CD14-positive monocyte (primary cell): ENCODE measurements at regions not wholly inside any gene's neighbourhood (a gene's known extent, or its start where the extent isn't known, plus 50 kb on each side); places are given as distances from the start of the nearest gene placed in this dataset.

Source experiments
- DNase-seq, 3 donors: peaks; one replicate each; pipeline ENCODE4 v3.0.0-alpha.2; 2011 to 2022
- H2AFZ ChIP-seq: 2 replicates; pipeline ENCODE4 v1.6.0; 2012; ENCODE audit warnings: mild to moderate bottlenecking, low read depth, low read length, inconsistent platforms; ENCODE audit not compliant: insufficient read depth, poor library complexity, severe bottlenecking
- H3K27ac ChIP-seq, 2 donors: 1 replicate in 1 of 2; 2 replicates in 1 of 2; pipeline ENCODE4 v1.5.1; 2012 to 2013; ENCODE audit warnings: low read length in 2 of 2, control low read depth in 1 of 2, inconsistent platforms in 1 of 2, low read depth in 1 of 2, mild to moderate bottlenecking in 1 of 2
- H3K27me3 ChIP-seq, 2 donors: one replicate each; pipeline versions ENCODE4 v1.6.0 to v1.6.1; 2011 to 2013; ENCODE audit warnings: low read length in 2 of 2; ENCODE audit not compliant: control insufficient read depth in 2 of 2, insufficient read depth in 2 of 2
- H3K36me3 ChIP-seq, 2 donors: replicated peaks in 1 of 2; 1 replicate in 1 of 2; 2 replicates in 1 of 2; pipeline versions ENCODE4 v1.5.1 to v1.6.1; 2012 to 2013; ENCODE audit warnings: low read length in 2 of 2, control low read depth in 1 of 2, inconsistent platforms in 1 of 2, mild to moderate bottlenecking in 1 of 2; ENCODE audit not compliant: insufficient read depth in 2 of 2, control insufficient read depth in 1 of 2
- H3K4me1 ChIP-seq, 2 donors: 1 replicate in 1 of 2; 2 replicates in 1 of 2; pipeline versions ENCODE4 v1.5.1 to v1.6.1; 2012 to 2013; ENCODE audit warnings: low read length in 2 of 2, control low read depth in 1 of 2, inconsistent platforms in 1 of 2, mild to moderate bottlenecking in 1 of 2, moderate library complexity in 1 of 2; ENCODE audit not compliant: insufficient read depth in 2 of 2, control insufficient read depth in 1 of 2
- H3K4me2 ChIP-seq: replicated peaks from 2 replicates; pipeline ENCODE3; 2012; ENCODE audit warnings: low read length, moderate library complexity, mild to moderate bottlenecking; ENCODE audit not compliant: poor library complexity, severe bottlenecking; ENCODE audit errors: extremely low read depth
- H3K4me3 ChIP-seq, 3 experiments: fragments of 200-600 bp in 1 of 3; sonication (generic) in 1 of 3; replicated peaks in 1 of 3; 1 replicate in 2 of 3; 2 replicates in 1 of 3; pipeline ENCODE4 v1.5.1; 2011 to 2013; ENCODE audit warnings: low read length in 3 of 3, mild to moderate bottlenecking in 3 of 3, control low read depth in 2 of 3, low read depth in 2 of 3, inconsistent platforms in 1 of 3, moderate library complexity in 1 of 3
- H3K79me2 ChIP-seq: 2 replicates; pipeline ENCODE4 v1.6.0; 2012; ENCODE audit warnings: mild to moderate bottlenecking, control low read depth, inconsistent platforms, low read length, moderate library complexity; ENCODE audit not compliant: insufficient read depth
- H3K9ac ChIP-seq: 2 replicates; pipeline ENCODE4 v1.6.0; 2017; ENCODE audit warnings: low read length, mild to moderate bottlenecking; ENCODE audit not compliant: insufficient read depth, poor library complexity, severe bottlenecking
- H3K9me3 ChIP-seq, 2 donors: replicated peaks in 1 of 2; 1 replicate in 1 of 2; 2 replicates in 1 of 2; pipeline versions ENCODE4 v1.5.1 to v1.6.1; 2012 to 2013; ENCODE audit warnings: low read length in 2 of 2, control low read depth in 1 of 2; ENCODE audit not compliant: control insufficient read depth in 1 of 2, insufficient read depth in 1 of 2
- H4K20me1 ChIP-seq: 2 replicates; pipeline ENCODE4 v1.6.0; 2012; ENCODE audit warnings: mild to moderate bottlenecking, low read length, control low read depth, moderate library complexity; ENCODE audit not compliant: insufficient read depth
- H3K27ac Mint-ChIP-seq, 7 donors: one replicate each; pipeline ENCODE4 v1.8.0; 2020; ENCODE audit warnings: mild to moderate bottlenecking in 7 of 7, mixed read lengths in 7 of 7, moderate library complexity in 6 of 7, inconsistent platforms in 2 of 7
- H3K27me3 Mint-ChIP-seq, 3 donors: one replicate each; pipeline ENCODE4 v1.8.0; 2021 to 2022; ENCODE audit warnings: low read depth in 3 of 3, mild to moderate bottlenecking in 3 of 3, mixed read lengths in 3 of 3, moderate library complexity in 3 of 3, inconsistent platforms in 1 of 3
- H3K36me3 Mint-ChIP-seq, 2 donors: one replicate each; pipeline ENCODE4 v1.8.0; 2020; ENCODE audit warnings: mixed read lengths in 2 of 2, inconsistent platforms in 1 of 2, mild to moderate bottlenecking in 1 of 2
- H3K4me1 Mint-ChIP-seq: one replicate; pipeline ENCODE4 v1.8.0; 2020; ENCODE audit warnings: mild to moderate bottlenecking, mixed read lengths
- H3K4me3 Mint-ChIP-seq, 2 donors: one replicate each; pipeline ENCODE4 v1.8.0; 2020; ENCODE audit warnings: mild to moderate bottlenecking in 2 of 2, mixed read lengths in 2 of 2, moderate library complexity in 1 of 2
- H3K9me3 Mint-ChIP-seq, 7 donors: one replicate each; pipeline ENCODE4 v1.8.0; 2020 to 2022; ENCODE audit warnings: mixed read lengths in 7 of 7, mild to moderate bottlenecking in 6 of 7, moderate library complexity in 6 of 7, inconsistent platforms in 2 of 7
- WGBS: methylation state at CpG from one replicate; pipeline ENCODE4 v1.1.5; 2013; ENCODE audit warnings: missing lambda C conversion rate; ENCODE audit not compliant: insufficient coverage; 5-methylcytosine and 5-hydroxymethylcytosine counted together
- intact Hi-C, 2 donors: fragments of 100-400 bp; cut with micrococcal nuclease; formaldehyde crosslinking; loops; one replicate each; pipeline versions ENCODE4 v1.15.0 to v1.15.1; 2023
- TF ChIP-seq, protein P1 (sequence below): fragments of 200-600 bp; IDR thresholded peaks from one replicate; pipeline ENCODE4 v1.8.0; 2022; ENCODE audit warnings: antibody characterized with exemption, mild to moderate bottlenecking

GRCh38 chr6:22349051-22349450 is 52.2 kb upstream of the PRL start:
- WGBS, result 96% methylated on average over 8 of the region's 13 CpGs
- peaks cover 0 to 7% (median 4%) of the 10 kb centered on the region in 7 donors for H3K9me3 Mint-ChIP-seq
- Histone ChIP-seq H3K27me3 (no peaks in the 10 kb centered on the region), H2AFZ (no peak overlapping the region), H3K9me3 (no peaks in the 10 kb centered on the region), H3K9ac (no peak overlapping the region), H3K4me3 (no peak overlapping the region), H4K20me1 (no peaks in the 10 kb centered on the region), H3K36me3 (no peaks in the 10 kb centered on the region), H3K27ac (no peak overlapping the region), H3K79me2 (no peaks in the 10 kb centered on the region), H3K4me1 (peaks cover 0 to 3% of the 10 kb centered on the region in 2 donors), H3K4me2 (no peak overlapping the region)
- no peak overlapping the region for H3K27ac Mint-ChIP-seq
- DNase-seq, result no peak
- peaks cover 4% of the 10 kb centered on the region for H3K4me1 Mint-ChIP-seq
- no peak overlapping the region for H3K4me3 Mint-ChIP-seq
- no peaks in the 10 kb centered on the region for H3K27me3 Mint-ChIP-seq
- TF ChIP-seq, protein P1, sequence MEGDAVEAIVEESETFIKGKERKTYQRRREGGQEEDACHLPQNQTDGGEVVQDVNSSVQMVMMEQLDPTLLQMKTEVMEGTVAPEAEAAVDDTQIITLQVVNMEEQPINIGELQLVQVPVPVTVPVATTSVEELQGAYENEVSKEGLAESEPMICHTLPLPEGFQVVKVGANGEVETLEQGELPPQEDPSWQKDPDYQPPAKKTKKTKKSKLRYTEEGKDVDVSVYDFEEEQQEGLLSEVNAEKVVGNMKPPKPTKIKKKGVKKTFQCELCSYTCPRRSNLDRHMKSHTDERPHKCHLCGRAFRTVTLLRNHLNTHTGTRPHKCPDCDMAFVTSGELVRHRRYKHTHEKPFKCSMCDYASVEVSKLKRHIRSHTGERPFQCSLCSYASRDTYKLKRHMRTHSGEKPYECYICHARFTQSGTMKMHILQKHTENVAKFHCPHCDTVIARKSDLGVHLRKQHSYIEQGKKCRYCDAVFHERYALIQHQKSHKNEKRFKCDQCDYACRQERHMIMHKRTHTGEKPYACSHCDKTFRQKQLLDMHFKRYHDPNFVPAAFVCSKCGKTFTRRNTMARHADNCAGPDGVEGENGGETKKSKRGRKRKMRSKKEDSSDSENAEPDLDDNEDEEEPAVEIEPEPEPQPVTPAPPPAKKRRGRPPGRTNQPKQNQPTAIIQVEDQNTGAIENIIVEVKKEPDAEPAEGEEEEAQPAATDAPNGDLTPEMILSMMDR, result no peak
- H3K36me3 Mint-ChIP-seq, result no peaks in the 10 kb centered on the region
- intact Hi-C loops, result no loop called here

GRCh38 chr6:22349528-22349927 is 52.7 kb upstream of the PRL start:
- Histone ChIP-seq H3K4me2 (no peak overlapping the region), H3K9me3 (no peaks in the 10 kb centered on the region), H3K4me1 (peaks cover 0 to 3% of the 10 kb centered on the region in 2 donors), H3K27ac (no peak overlapping the region), H3K4me3 (no peak overlapping the region), H3K27me3 (no peaks in the 10 kb centered on the region), H3K79me2 (no peaks in the 10 kb centered on the region), H4K20me1 (no peaks in the 10 kb centered on the region), H3K36me3 (no peaks in the 10 kb centered on the region), H3K9ac (no peak overlapping the region), H2AFZ (no peak overlapping the region)
- no peaks in the 10 kb centered on the region for H3K36me3 Mint-ChIP-seq
- no peak overlapping the region for H3K27ac Mint-ChIP-seq
- TF ChIP-seq, protein P1, result no peak
- peaks cover 4% of the 10 kb centered on the region for H3K4me1 Mint-ChIP-seq
- DNase-seq, result no peak
- no peak overlapping the region for H3K4me3 Mint-ChIP-seq
- intact Hi-C loops, result no loop called here
- no peaks in the 10 kb centered on the region for H3K27me3 Mint-ChIP-seq
- peaks cover 0 to 11% (median 4%) of the 10 kb centered on the region in 7 donors for H3K9me3 Mint-ChIP-seq
